ENCODE measurements at regions not wholly inside any gene's neighbourhood (a gene's known extent, or its start where the extent isn't known, plus 50 kb on each side); places are given as distances from the start of the nearest gene placed in this dataset.

- no peak for ATAC-seq
- no peak for TF ChIP-seq RARB (CRISPR knock-in tag; IDR thresholded peaks at IDR 0.05)
- no peak for TF ChIP-seq ZC3H10 (CRISPR knock-in tag; IDR thresholded peaks at IDR 0.05)
- no peak for TF ChIP-seq ZNF70 (CRISPR knock-in tag; IDR thresholded peaks at IDR 0.05)
- no peak for TF ChIP-seq ZNF8 (CRISPR knock-in tag; IDR thresholded peaks at IDR 0.05)
- no peak for TF ChIP-seq ISL1 (CRISPR knock-in tag; IDR thresholded peaks at IDR 0.05)
- TF ChIP-seq BACH2 (CRISPR knock-in tag; IDR thresholded peaks at IDR 0.05; ENCODE audit: borderline replicate concordance) = no peak
- TF ChIP-seq PATZ1 (CRISPR knock-in tag; IDR thresholded peaks at IDR 0.05; ENCODE audit: borderline replicate concordance) = no peak
- no peak for TF ChIP-seq CSRNP3 (CRISPR knock-in tag; IDR thresholded peaks at IDR 0.05)
- TF ChIP-seq, protein P1, sequence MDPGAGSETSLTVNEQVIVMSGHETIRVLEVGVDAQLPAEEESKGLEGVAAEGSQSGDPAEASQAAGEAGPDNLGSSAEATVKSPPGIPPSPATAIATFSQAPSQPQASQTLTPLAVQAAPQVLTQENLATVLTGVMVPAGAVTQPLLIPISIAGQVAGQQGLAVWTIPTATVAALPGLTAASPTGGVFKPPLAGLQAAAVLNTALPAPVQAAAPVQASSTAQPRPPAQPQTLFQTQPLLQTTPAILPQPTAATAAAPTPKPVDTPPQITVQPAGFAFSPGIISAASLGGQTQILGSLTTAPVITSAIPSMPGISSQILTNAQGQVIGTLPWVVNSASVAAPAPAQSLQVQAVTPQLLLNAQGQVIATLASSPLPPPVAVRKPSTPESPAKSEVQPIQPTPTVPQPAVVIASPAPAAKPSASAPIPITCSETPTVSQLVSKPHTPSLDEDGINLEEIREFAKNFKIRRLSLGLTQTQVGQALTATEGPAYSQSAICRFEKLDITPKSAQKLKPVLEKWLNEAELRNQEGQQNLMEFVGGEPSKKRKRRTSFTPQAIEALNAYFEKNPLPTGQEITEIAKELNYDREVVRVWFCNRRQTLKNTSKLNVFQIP (CRISPR knock-in tag; IDR thresholded peaks at IDR 0.05; ENCODE audit: borderline replicate concordance, low read depth) = no peak
- TF ChIP-seq SNAI2 (CRISPR knock-in tag; IDR thresholded peaks at IDR 0.05) = no peak
- no peak for TF ChIP-seq ARNTL (CRISPR knock-in tag; IDR thresholded peaks at IDR 0.05; ENCODE audit: borderline replicate concordance, low read depth)
- TF ChIP-seq GLIS3 (CRISPR knock-in tag; IDR thresholded peaks at IDR 0.05) = no peak
- TF ChIP-seq, protein P2, sequence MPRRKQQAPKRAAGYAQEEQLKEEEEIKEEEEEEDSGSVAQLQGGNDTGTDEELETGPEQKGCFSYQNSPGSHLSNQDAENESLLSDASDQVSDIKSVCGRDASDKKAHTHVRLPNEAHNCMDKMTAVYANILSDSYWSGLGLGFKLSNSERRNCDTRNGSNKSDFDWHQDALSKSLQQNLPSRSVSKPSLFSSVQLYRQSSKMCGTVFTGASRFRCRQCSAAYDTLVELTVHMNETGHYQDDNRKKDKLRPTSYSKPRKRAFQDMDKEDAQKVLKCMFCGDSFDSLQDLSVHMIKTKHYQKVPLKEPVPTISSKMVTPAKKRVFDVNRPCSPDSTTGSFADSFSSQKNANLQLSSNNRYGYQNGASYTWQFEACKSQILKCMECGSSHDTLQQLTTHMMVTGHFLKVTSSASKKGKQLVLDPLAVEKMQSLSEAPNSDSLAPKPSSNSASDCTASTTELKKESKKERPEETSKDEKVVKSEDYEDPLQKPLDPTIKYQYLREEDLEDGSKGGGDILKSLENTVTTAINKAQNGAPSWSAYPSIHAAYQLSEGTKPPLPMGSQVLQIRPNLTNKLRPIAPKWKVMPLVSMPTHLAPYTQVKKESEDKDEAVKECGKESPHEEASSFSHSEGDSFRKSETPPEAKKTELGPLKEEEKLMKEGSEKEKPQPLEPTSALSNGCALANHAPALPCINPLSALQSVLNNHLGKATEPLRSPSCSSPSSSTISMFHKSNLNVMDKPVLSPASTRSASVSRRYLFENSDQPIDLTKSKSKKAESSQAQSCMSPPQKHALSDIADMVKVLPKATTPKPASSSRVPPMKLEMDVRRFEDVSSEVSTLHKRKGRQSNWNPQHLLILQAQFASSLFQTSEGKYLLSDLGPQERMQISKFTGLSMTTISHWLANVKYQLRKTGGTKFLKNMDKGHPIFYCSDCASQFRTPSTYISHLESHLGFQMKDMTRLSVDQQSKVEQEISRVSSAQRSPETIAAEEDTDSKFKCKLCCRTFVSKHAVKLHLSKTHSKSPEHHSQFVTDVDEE (CRISPR knock-in tag; IDR thresholded peaks at IDR 0.05) = no peak
These were observed 295.4 kb upstream of the USP25 start for GRCh38 chr21:15434163-15434905.

GRCh38 chr21:15436031-15436430, 293.8 kb upstream of the USP25 start:
- TF ChIP-seq GLIS3 (CRISPR knock-in tag; IDR thresholded peaks at IDR 0.05) = no peak
- no peak for TF ChIP-seq BACH2 (CRISPR knock-in tag; IDR thresholded peaks at IDR 0.05; ENCODE audit: borderline replicate concordance)
- TF ChIP-seq, protein P3, sequence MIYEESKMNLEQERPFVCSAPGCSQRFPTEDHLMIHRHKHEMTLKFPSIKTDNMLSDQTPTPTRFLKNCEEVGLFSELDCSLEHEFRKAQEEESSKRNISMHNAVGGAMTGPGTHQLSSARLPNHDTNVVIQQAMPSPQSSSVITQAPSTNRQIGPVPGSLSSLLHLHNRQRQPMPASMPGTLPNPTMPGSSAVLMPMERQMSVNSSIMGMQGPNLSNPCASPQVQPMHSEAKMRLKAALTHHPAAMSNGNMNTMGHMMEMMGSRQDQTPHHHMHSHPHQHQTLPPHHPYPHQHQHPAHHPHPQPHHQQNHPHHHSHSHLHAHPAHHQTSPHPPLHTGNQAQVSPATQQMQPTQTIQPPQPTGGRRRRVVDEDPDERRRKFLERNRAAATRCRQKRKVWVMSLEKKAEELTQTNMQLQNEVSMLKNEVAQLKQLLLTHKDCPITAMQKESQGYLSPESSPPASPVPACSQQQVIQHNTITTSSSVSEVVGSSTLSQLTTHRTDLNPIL (CRISPR knock-in tag; IDR thresholded peaks at IDR 0.05; ENCODE audit: low read depth) = no peak
- TF ChIP-seq CSDC2 (CRISPR knock-in tag; IDR thresholded peaks at IDR 0.05) = no peak
- TF ChIP-seq ESRRG (CRISPR knock-in tag; IDR thresholded peaks at IDR 0.05) = no peak
- TF ChIP-seq ARNTL (CRISPR knock-in tag; IDR thresholded peaks at IDR 0.05; ENCODE audit: borderline replicate concordance, low read depth) = no peak
- TF ChIP-seq TOX (CRISPR knock-in tag; IDR thresholded peaks at IDR 0.05; ENCODE audit: borderline replicate concordance) = no peak
- TF ChIP-seq, protein P2 (CRISPR knock-in tag; IDR thresholded peaks at IDR 0.05) = no peak
- TF ChIP-seq RARB (CRISPR knock-in tag; IDR thresholded peaks at IDR 0.05) = no peak
- no peak for TF ChIP-seq OSR1 (CRISPR knock-in tag; IDR thresholded peaks at IDR 0.05)
- ATAC-seq = no peak

Measured in SK-N-SH treated with all-trans-retinoic acid at 6 μM for 48 hours (cell line).